ENCODE measurements at regions not wholly inside any gene's neighbourhood (a gene's known extent, or its start where the extent isn't known, plus 50 kb on each side); places are given as distances from the start of the nearest gene placed in this dataset.

GRCh38 chr3:102060814-102061213 lies 211.5 kb downstream of the NFKBIZ start:
- H3K36me3 ChIP-seq = no peaks in the 10 kb centered on the region
- intact Hi-C loops (cut with DNase I) = no loop called here
- no peak overlapping the region for H3K27ac ChIP-seq
- DNase-seq (ENCODE audit: extremely low spot score in 2 of 2) = no peak
- no peaks in the 10 kb centered on the region for H3K4me1 ChIP-seq
- no peak for TF ChIP-seq POLR2AphosphoS5 (IDR thresholded peaks at IDR 0.05; ENCODE audit: insufficient read depth in 1 of 2, low read depth in 1 of 2)
- no peak overlapping the region for H3K4me3 ChIP-seq
- no peaks in the 10 kb centered on the region for H3K27me3 ChIP-seq
- no peaks in the 10 kb centered on the region for H3K9me3 ChIP-seq

- Histone ChIP-seq H3K9me3 (no peaks in the 10 kb centered on the region), H3K4me3 (no peak overlapping the region), H3K4me1 (no peaks in the 10 kb centered on the region), H3K27me3 (no peaks in the 10 kb centered on the region), H3K36me3 (no peaks in the 10 kb centered on the region), H3K27ac (no peak overlapping the region)
- DNase-seq (ENCODE audit: extremely low spot score in 2 of 2) = no peak
- TF ChIP-seq POLR2AphosphoS5 (IDR thresholded peaks at IDR 0.05; ENCODE audit: insufficient read depth in 1 of 2, low read depth in 1 of 2) = no peak
- no peak for TF ChIP-seq CTCF (IDR thresholded peaks at IDR 0.05)
- no peak for TF ChIP-seq POLR2A (IDR thresholded peaks at IDR 0.05)
- intact Hi-C loops (cut with DNase I) = no loop called here
Observed at GRCh38 chr3:102063572-102063971, 214.3 kb downstream of the NFKBIZ start.

- no peak for DNase-seq (ENCODE audit: extremely low spot score in 2 of 2)
- H3K36me3 ChIP-seq = no peaks in the 10 kb centered on the region
- no peaks in the 10 kb centered on the region for H3K4me1 ChIP-seq
- H3K27ac ChIP-seq = no peak overlapping the region
- H3K9me3 ChIP-seq = no peaks in the 10 kb centered on the region
- intact Hi-C loops (cut with DNase I) = no loop called here
- no peak overlapping the region for H3K4me3 ChIP-seq
- no peaks in the 10 kb centered on the region for H3K27me3 ChIP-seq
- no peak for TF ChIP-seq POLR2A (IDR thresholded peaks at IDR 0.05)
- TF ChIP-seq CTCF (IDR thresholded peaks at IDR 0.05) = no peak
- TF ChIP-seq POLR2AphosphoS5 (IDR thresholded peaks at IDR 0.05; ENCODE audit: insufficient read depth in 1 of 2, low read depth in 1 of 2) = no peak
Observed at GRCh38 chr3:102066470-102066869, 217.2 kb downstream of the NFKBIZ start.

- Histone ChIP-seq H3K4me3 (no peak overlapping the region), H3K27me3 (no peaks in the 10 kb centered on the region), H3K36me3 (no peaks in the 10 kb centered on the region), H3K9me3 (no peaks in the 10 kb centered on the region), H3K4me1 (no peaks in the 10 kb centered on the region), H3K27ac (no peak overlapping the region)
- no peak for TF ChIP-seq POLR2AphosphoS5 (IDR thresholded peaks at IDR 0.05; ENCODE audit: insufficient read depth in 1 of 2, low read depth in 1 of 2)
- TF ChIP-seq CTCF (IDR thresholded peaks at IDR 0.05) = no peak
- TF ChIP-seq POLR2A (IDR thresholded peaks at IDR 0.05) = no peak
- no peak for DNase-seq (ENCODE audit: extremely low spot score in 2 of 2)
- intact Hi-C loops (cut with DNase I) = no loop called here
Observed at GRCh38 chr3:102068327-102068726, 219.0 kb downstream of the NFKBIZ start.

- Histone ChIP-seq H3K9me3 (no peaks in the 10 kb centered on the region), H3K27me3 (no peaks in the 10 kb centered on the region), H3K4me1 (no peaks in the 10 kb centered on the region), H3K36me3 (no peaks in the 10 kb centered on the region), H3K4me3 (no peak overlapping the region), H3K27ac (no peak overlapping the region)
- DNase-seq (ENCODE audit: extremely low spot score in 2 of 2) = no peak
- intact Hi-C loops (cut with DNase I) = no loop called here
- TF ChIP-seq POLR2A (IDR thresholded peaks at IDR 0.05) = no peak
- TF ChIP-seq POLR2AphosphoS5 (IDR thresholded peaks at IDR 0.05; ENCODE audit: insufficient read depth in 1 of 2, low read depth in 1 of 2) = no peak
- TF ChIP-seq CTCF (IDR thresholded peaks at IDR 0.05) = no peak
Observed at GRCh38 chr3:102068736-102069135, 219.4 kb downstream of the NFKBIZ start.
